Neuron (in vitro differentiated cells): ENCODE measurements at regions not wholly inside any gene's neighbourhood (a gene's known extent, or its start where the extent isn't known, plus 50 kb on each side); places are given as distances from the start of the nearest gene placed in this dataset.

Experiments
- H2AFZ ChIP-seq: one replicate; pipeline ENCODE4 v1.6.1; 2013; ENCODE audit warnings: low read depth, mild to moderate bottlenecking, inconsistent platforms, low read length, moderate library complexity
- H3K27me3 ChIP-seq: one replicate; pipeline ENCODE4 v1.6.1; 2013; ENCODE audit warnings: low read length; ENCODE audit not compliant: insufficient read depth
- H3K36me3 ChIP-seq: one replicate; pipeline ENCODE4 v1.6.1; 2013; ENCODE audit warnings: low read length; ENCODE audit not compliant: insufficient read depth
- H3K4me1 ChIP-seq: one replicate; pipeline ENCODE4 v1.6.1; 2013; ENCODE audit warnings: low read length; ENCODE audit not compliant: insufficient read depth
- H3K4me3 ChIP-seq: 2 replicates; pipeline ENCODE4 v1.5.1; 2013; ENCODE audit warnings: mild to moderate bottlenecking, low read length, moderate library complexity
- H3K9me3 ChIP-seq: one replicate; pipeline ENCODE4 v1.6.1; 2013; ENCODE audit warnings: low read length

- Histone ChIP-seq H2AFZ (no peak overlapping the region), H3K36me3 (no peaks in the 10 kb centered on the region), H3K9me3 (no peaks in the 10 kb centered on the region)
Measured at GRCh38 chr13:79051472-79051871, 354.6 kb downstream of the RBM26 start.

DNA sequence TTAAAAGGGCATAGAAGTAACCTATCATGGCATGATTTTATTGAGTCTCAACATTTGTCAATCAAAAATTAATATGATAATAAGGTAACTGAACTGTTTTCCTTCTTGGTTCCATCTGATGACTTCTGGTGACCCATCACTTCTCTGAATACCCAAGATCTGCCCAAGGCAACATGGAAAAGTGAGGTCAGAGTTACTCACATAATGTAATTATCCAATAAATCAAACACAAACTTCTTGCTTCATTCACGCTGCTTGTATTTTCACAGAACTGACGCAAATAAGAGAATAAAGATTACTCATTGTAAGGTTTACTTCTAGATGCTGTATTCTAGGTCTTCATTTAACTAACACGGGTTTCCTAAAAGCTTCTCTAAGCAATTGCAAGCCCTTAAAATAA is 361.6 kb downstream of the RBM26 start:
- Histone ChIP-seq H3K36me3 (no peaks in the 10 kb centered on the region), H3K9me3 (no peaks in the 10 kb centered on the region), H3K4me3 (no peak overlapping the region), H3K27me3 (no peaks in the 10 kb centered on the region), H3K4me1 (no peaks in the 10 kb centered on the region), H2AFZ (no peak overlapping the region)

More at GRCh38 chr13:79051472-79051871, 354.6 kb downstream of the RBM26 start:
- Histone ChIP-seq H3K4me3 (no peak overlapping the region), H3K27me3 (no peaks in the 10 kb centered on the region), H3K4me1 (no peaks in the 10 kb centered on the region)

DNA sequence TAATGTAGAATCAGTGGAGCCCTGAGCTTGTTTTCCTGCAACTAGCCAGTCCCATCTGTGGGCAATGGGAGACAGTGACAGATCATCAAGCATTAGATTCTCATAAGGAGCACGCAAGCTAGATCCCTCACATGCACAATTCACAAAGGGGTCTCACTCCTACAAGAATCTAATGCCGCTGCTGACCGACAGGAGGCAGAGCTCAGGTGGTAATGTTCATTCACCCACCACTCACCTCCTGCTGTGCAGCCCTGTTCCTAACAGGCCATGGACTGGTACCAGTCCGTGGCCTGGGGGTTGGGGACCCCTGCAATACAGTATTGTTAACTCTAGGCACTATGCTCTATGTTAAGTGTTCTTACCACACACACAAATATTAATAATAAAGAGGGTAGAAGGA is 362.8 kb downstream of the RBM26 start:
- H3K4me1 ChIP-seq, result no peaks in the 10 kb centered on the region
- no peak overlapping the region for H3K4me3 ChIP-seq
- no peaks in the 10 kb centered on the region for H3K27me3 ChIP-seq
- no peaks in the 10 kb centered on the region for H3K36me3 ChIP-seq
- H3K9me3 ChIP-seq, result no peaks in the 10 kb centered on the region
- no peak overlapping the region for H2AFZ ChIP-seq

GRCh38 chr13:79037197-79037596 is 368.9 kb downstream of the RBM26 start:
- Histone ChIP-seq H2AFZ (no peak overlapping the region), H3K4me1 (no peaks in the 10 kb centered on the region), H3K4me3 (no peak overlapping the region), H3K27me3 (no peaks in the 10 kb centered on the region), H3K9me3 (no peaks in the 10 kb centered on the region), H3K36me3 (no peaks in the 10 kb centered on the region)

- Histone ChIP-seq H3K36me3 (no peaks in the 10 kb centered on the region), H3K4me1 (no peaks in the 10 kb centered on the region)
Measured at GRCh38 chr13:79034341-79034740, 371.7 kb downstream of the RBM26 start.

GRCh38 chr13:79030513-79030912 is 371.6 kb upstream of the OBI1 start:
- Histone ChIP-seq H3K36me3 (no peaks in the 10 kb centered on the region), H3K9me3 (no peaks in the 10 kb centered on the region), H3K4me3 (no peak overlapping the region), H3K27me3 (no peaks in the 10 kb centered on the region), H2AFZ (no peak overlapping the region), H3K4me1 (no peaks in the 10 kb centered on the region)

More at GRCh38 chr13:79034341-79034740, 371.7 kb downstream of the RBM26 start:
- Histone ChIP-seq H3K27me3 (no peaks in the 10 kb centered on the region), H2AFZ (no peak overlapping the region), H3K9me3 (no peaks in the 10 kb centered on the region), H3K4me3 (no peak overlapping the region)

GRCh38 chr13:79018166-79018565 is 359.2 kb upstream of the OBI1 start:
- Histone ChIP-seq H2AFZ (no peak overlapping the region), H3K4me3 (no peak overlapping the region), H3K9me3 (peaks cover 5% of the 10 kb centered on the region), H3K4me1 (no peaks in the 10 kb centered on the region), H3K27me3 (no peaks in the 10 kb centered on the region), H3K36me3 (no peaks in the 10 kb centered on the region)

GRCh38 chr13:79011179-79011578 is 352.2 kb upstream of the OBI1 start:
- no peaks in the 10 kb centered on the region for H3K9me3 ChIP-seq
- H3K4me1 ChIP-seq, result no peaks in the 10 kb centered on the region
- no peaks in the 10 kb centered on the region for H3K36me3 ChIP-seq
- H2AFZ ChIP-seq, result no peak overlapping the region
- no peaks in the 10 kb centered on the region for H3K27me3 ChIP-seq
- no peak overlapping the region for H3K4me3 ChIP-seq

DNA sequence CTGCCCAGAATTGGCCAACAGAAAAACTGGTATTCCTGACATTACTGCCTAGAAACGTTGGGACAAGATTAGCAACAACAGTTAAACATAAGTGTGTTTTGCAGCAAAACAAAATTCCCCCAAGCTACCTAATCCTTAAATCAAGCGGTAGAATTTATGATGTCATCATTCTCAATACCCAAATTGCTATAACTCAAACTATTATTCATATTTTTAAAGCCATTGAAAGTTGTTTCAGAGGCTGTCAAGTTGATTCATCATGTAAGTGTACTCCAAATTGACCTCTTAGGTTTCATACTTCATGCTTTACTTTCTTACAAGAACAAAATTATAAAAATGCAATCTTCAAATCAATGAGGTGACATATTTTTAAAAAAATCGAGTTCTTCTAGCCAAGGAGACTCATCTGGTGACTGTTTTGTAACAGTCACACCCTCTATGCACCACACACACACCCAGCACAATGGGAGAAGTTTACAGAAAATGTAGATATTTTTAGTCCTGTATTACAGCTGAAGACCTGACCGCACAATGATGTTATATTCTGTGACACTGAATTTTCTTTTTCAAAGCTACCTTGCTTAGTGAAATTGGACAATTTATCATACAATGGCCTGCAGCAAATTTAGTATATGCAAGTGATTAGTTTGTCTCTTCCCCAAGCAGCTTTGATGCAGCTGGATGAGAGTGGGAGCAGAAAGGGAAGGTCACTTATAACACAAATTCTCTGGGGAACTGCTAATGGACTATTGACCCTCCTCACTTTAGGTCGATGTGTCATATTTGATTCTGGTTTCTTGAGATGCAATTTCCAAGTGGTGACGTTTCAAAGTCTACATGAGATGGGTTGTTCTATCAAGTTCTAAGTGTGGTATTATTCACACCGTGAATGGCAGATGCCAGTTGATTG is 345.3 kb upstream of the OBI1 start:
- Histone ChIP-seq H3K27me3 (no peaks in the 10 kb centered on the region), H3K9me3 (no peaks in the 10 kb centered on the region), H3K36me3 (no peaks in the 10 kb centered on the region), H2AFZ (no peak overlapping the region), H3K4me1 (no peaks in the 10 kb centered on the region), H3K4me3 (no peak overlapping the region)

GRCh38 chr13:78999494-78999893 is 340.5 kb upstream of the OBI1 start:
- Histone ChIP-seq H3K9me3 (no peaks in the 10 kb centered on the region), H3K36me3 (no peaks in the 10 kb centered on the region), H3K4me1 (no peaks in the 10 kb centered on the region), H3K27me3 (no peaks in the 10 kb centered on the region), H2AFZ (no peak overlapping the region), H3K4me3 (no peak overlapping the region)

DNA sequence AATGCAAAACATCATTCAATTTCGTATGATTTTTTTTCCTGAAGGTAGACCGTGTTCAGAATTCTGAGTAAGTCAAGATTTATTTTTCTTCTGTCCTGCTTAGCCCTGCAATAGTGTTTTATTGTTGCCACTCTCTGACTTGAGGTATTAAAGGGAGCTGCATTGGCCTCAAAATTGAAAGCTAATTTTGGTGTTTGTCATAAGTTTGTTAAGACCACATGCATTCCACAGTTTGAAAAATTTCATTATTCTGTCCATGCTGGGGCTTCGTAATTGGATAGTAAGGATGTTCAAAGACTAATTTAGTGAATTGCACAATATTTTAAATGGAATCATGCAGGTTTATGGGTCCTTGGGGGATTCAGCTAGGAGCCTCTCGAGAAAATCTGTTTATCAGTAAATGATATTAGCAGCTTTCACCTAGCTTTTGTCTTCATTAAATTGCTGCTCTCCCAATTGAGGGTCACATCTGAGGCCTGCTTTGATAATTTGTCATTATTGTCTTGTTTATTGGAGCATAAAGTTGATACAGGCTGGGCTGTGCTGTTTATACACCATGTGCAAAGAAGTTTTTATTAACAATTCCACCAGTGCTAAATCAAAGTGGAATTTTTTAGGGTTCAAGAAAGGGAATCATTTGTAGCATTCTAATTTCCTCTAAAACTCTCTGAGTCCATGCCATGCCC is 339.8 kb upstream of the OBI1 start:
- no peaks in the 10 kb centered on the region for H3K36me3 ChIP-seq
- H3K4me1 ChIP-seq, result no peaks in the 10 kb centered on the region
- no peak overlapping the region for H3K4me3 ChIP-seq
- no peaks in the 10 kb centered on the region for H3K9me3 ChIP-seq
- no peaks in the 10 kb centered on the region for H3K27me3 ChIP-seq
- H2AFZ ChIP-seq, result no peak overlapping the region

GRCh38 chr13:78997902-78998629 is 339.1 kb upstream of the OBI1 start:
- Histone ChIP-seq H3K4me1 (no peaks in the 10 kb centered on the region), H3K4me3 (no peak overlapping the region), H3K27me3 (no peaks in the 10 kb centered on the region), H2AFZ (no peak overlapping the region), H3K9me3 (no peaks in the 10 kb centered on the region), H3K36me3 (no peaks in the 10 kb centered on the region)

DNA sequence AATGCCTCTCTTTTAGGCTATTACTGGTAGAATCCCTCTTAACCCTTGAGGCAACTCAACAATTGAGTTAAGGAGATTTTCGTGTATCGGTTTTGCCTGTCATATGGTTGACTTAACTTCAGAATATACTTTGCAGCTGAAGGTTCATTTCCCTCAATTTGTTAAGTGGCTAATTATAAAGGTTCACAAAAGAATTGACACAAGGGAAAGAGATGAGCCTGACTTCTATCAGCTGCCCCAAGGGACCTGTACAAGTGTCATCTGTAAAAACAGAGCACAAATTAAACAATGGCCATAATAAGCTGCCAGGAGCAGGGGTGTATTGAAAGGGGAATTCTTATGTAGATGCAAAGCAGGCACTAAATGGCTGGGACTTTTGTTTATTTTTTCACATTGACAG is 334.8 kb upstream of the OBI1 start:
- Histone ChIP-seq H2AFZ (no peak overlapping the region), H3K27me3 (no peaks in the 10 kb centered on the region), H3K36me3 (no peaks in the 10 kb centered on the region), H3K4me3 (no peak overlapping the region), H3K4me1 (no peaks in the 10 kb centered on the region), H3K9me3 (no peaks in the 10 kb centered on the region)
